ENCODE measurements at regions not wholly inside any gene's neighbourhood (a gene's known extent, or its start where the extent isn't known, plus 50 kb on each side); places are given as distances from the start of the nearest gene placed in this dataset.

GRCh38 chr11:28924004-28924403 is 815.8 kb downstream of the METTL15 start:
- H3K4me1 ChIP-seq (ENCODE audit: control insufficient read depth, insufficient read depth, low read length) = no peaks in the 10 kb centered on the region
- no peak overlapping the region for H3K27ac ChIP-seq (ENCODE audit: low read length)
- POLR2A ChIA-PET = no interaction called here
- H3K9me3 ChIP-seq (ENCODE audit: control insufficient read depth, insufficient read depth, low read depth, low read length) = no peaks in the 10 kb centered on the region
- no peaks in the 10 kb centered on the region for H3K27me3 ChIP-seq (ENCODE audit: control insufficient read depth, insufficient read depth, low read length)
- BruUV-seq (replicated peaks) = no TSS peak
- in situ Hi-C loops (cut with HindIII; ENCODE audit: low pct_unique_long_range_greater_than_20kb, low sequenced_read_pairs) = no loop called here
- no peaks in the 10 kb centered on the region for H3K36me3 ChIP-seq (ENCODE audit: control insufficient read depth, insufficient read depth, low read length)
- ATAC-seq (no peak), DNase-seq (ENCODE audit: low read depth, low spot score) (no peak)
- intact Hi-C loops (cut with micrococcal nuclease; ENCODE audit: unreplicated experiment) = no loop called here
- H3K4me3 ChIP-seq (ENCODE audit: low read depth in 2 of 2, low read length in 2 of 2) = no peak overlapping the region
- TF ChIP-seq CTCF (IDR thresholded peaks at IDR 0.05) (no peak), REST (IDR thresholded peaks at IDR 0.05; ENCODE audit: insufficient read depth in 1 of 2, low read depth in 2 of 2, low read length in 1 of 2) (no peak), TCF7L2 (IDR thresholded peaks at IDR 0.05; ENCODE audit: low read depth, low read length) (no peak), POLR2AphosphoS5 (IDR thresholded peaks at IDR 0.05; ENCODE audit: low read depth, low read length) (no peak), SIN3A (IDR thresholded peaks at IDR 0.05; ENCODE audit: borderline replicate concordance, insufficient read depth, low read depth, low read length) (no peak)
- CTCF ChIA-PET = no interaction called here

- POLR2A ChIA-PET = no interaction called here
- TF ChIP-seq POLR2AphosphoS5 (IDR thresholded peaks at IDR 0.05; ENCODE audit: low read depth, low read length) (no peak), CTCF (IDR thresholded peaks at IDR 0.05) (no peak), SIN3A (IDR thresholded peaks at IDR 0.05; ENCODE audit: borderline replicate concordance, insufficient read depth, low read depth, low read length) (no peak), TCF7L2 (IDR thresholded peaks at IDR 0.05; ENCODE audit: low read depth, low read length) (no peak), REST (IDR thresholded peaks at IDR 0.05; ENCODE audit: insufficient read depth in 1 of 2, low read depth in 2 of 2, low read length in 1 of 2) (no peak)
Measured at GRCh38 chr11:28922386-28922981, 814.3 kb downstream of the METTL15 start.

More at GRCh38 chr11:28922386-28922981, 814.3 kb downstream of the METTL15 start:
- DNase-seq (ENCODE audit: low read depth, low spot score) (no peak), ATAC-seq (no peak)
- BruUV-seq (replicated peaks) = no TSS peak
- CTCF ChIA-PET = no interaction called here
- Histone ChIP-seq H3K27ac (ENCODE audit: low read length) (no peak overlapping the region), H3K4me3 (ENCODE audit: low read depth in 2 of 2, low read length in 2 of 2) (no peak overlapping the region), H3K4me1 (ENCODE audit: control insufficient read depth, insufficient read depth, low read length) (no peaks in the 10 kb centered on the region), H3K9me3 (ENCODE audit: control insufficient read depth, insufficient read depth, low read depth, low read length) (no peaks in the 10 kb centered on the region), H3K27me3 (ENCODE audit: control insufficient read depth, insufficient read depth, low read length) (no peaks in the 10 kb centered on the region), H3K36me3 (ENCODE audit: control insufficient read depth, insufficient read depth, low read length) (no peaks in the 10 kb centered on the region)
- in situ Hi-C loops (cut with HindIII; ENCODE audit: low pct_unique_long_range_greater_than_20kb, low sequenced_read_pairs) = no loop called here
- intact Hi-C loops (cut with micrococcal nuclease; ENCODE audit: unreplicated experiment) = no loop called here
